Lower lobe of right lung (tissue), 2 donors: ENCODE measurements at regions not wholly inside any gene's neighbourhood (a gene's known extent, or its start where the extent isn't known, plus 50 kb on each side); places are given as distances from the start of the nearest gene placed in this dataset.
"Not testable (repeated sequence)": the region's sequence is repeated elsewhere in the genome, so short reads cannot be mapped to it uniquely, and the experiment has no call there.

Source experiments
- ATAC-seq, 2 donors: fragments of 200-7000 bp; cut with Tn5 transposase; one replicate each; pipeline ENCODE4 v1.9.1; 2020 to 2022; ENCODE audit warnings: mild to moderate bottlenecking in 2 of 2, moderate library complexity in 2 of 2
- DNase-seq: peaks from one replicate; pipeline ENCODE4 v3.0.0-alpha.2; 2020
- H3K27ac ChIP-seq: fragments of 200-600 bp; one replicate; pipeline ENCODE4 v1.8.0; 2022
- H3K27me3 ChIP-seq: fragments of 200-600 bp; one replicate; pipeline ENCODE4 v1.8.0; 2022; ENCODE audit warnings: low read depth
- H3K36me3 ChIP-seq: fragments of 200-600 bp; one replicate; pipeline ENCODE4 v1.8.0; 2022; ENCODE audit warnings: mild to moderate bottlenecking
- H3K4me1 ChIP-seq: fragments of 200-600 bp; one replicate; pipeline ENCODE4 v1.8.0; 2022
- H3K4me3 ChIP-seq: fragments of 200-600 bp; one replicate; pipeline ENCODE4 v1.8.0; 2022; ENCODE audit warnings: mild to moderate bottlenecking
- H3K9me3 ChIP-seq: fragments of 200-600 bp; one replicate; pipeline ENCODE4 v1.8.0; 2022
- CTCF ChIP-seq: fragments of 200-600 bp; IDR thresholded peaks from one replicate; pipeline ENCODE4 v1.8.0; 2022; ENCODE audit warnings: antibody characterized with exemption, mild to moderate bottlenecking
- intact Hi-C: fragments of 100-400 bp; cut with DNase I; formaldehyde crosslinking; loops from one replicate; pipeline ENCODE4 v1.11.0; 2022
- donor health status: DM: no; HTN: yes; CAD: no; lungs with severe emphysema.

DNA sequence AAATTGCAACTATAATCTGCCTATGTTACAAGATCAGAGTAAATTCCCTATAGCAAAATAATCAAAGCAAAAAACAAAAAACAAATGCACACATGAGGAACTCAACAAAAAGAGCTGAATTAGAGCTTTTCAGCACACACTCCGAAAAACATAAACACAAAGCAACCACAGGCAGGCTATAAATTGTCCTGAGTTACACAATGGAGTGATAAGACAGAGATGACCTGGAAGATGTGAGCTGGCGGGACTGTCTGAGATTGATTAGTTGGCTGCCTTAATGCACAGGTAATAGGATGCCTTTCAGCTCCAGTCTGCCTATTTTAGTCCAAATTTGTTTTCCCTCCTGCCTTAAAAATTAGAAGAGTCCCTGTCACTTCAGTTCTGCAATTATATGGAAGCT lies 159.0 kb upstream of the FNDC3A start:
- ATAC-seq (no peak), DNase-seq (no peak)
- Histone ChIP-seq H3K27me3 (no peaks in the 10 kb centered on the region), H3K36me3 (no peaks in the 10 kb centered on the region), H3K4me3 (no peak overlapping the region), H3K4me1 (peaks cover 6% of the 10 kb centered on the region), H3K9me3 (no peaks in the 10 kb centered on the region), H3K27ac (no peak overlapping the region)
- intact Hi-C loops, result no loop called here
- TF ChIP-seq CTCF, result no peak

DNA sequence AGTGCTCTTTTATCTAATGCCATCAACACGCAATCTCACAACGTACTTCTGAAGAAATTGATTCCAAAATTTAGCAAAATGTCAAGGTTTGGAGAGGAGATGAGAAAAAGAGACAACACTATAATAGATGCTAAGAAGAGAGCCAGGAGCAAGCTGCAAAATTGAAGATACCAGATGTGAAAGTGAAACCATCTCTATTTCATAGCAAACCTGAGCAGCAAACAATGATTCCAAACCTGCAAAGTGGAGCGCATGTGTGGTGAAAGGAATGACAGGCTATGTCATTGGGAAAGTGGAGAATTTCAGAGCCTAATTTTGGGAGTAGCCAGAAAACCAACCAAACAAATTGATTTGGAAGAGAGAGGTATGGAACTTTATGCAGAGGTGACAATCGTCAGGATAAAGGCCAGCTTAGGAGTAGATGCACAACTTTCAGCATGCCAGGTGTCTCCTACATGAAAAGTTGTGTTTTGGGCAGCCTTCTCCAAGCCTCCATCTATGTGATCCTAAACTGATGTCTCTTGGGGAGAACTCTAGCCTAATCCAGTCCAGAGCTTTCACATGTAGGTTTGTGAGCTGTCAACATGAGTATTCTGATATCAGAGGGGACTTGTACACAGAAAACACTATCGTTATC lies 158.4 kb upstream of the FNDC3A start:
- Histone ChIP-seq H3K27ac (no peak overlapping the region), H3K4me3 (no peak overlapping the region), H3K4me1 (peaks cover 6% of the 10 kb centered on the region), H3K9me3 (no peaks in the 10 kb centered on the region), H3K36me3 (no peaks in the 10 kb centered on the region), H3K27me3 (no peaks in the 10 kb centered on the region)
- ATAC-seq (no peak), DNase-seq (no peak)
- TF ChIP-seq CTCF, result no peak
- intact Hi-C loops, result no loop called here

- intact Hi-C loops, result no loop called here
- TF ChIP-seq CTCF, result no peak
- Histone ChIP-seq H3K36me3 (no peaks in the 10 kb centered on the region), H3K9me3 (no peaks in the 10 kb centered on the region), H3K27ac (no peak overlapping the region), H3K27me3 (no peaks in the 10 kb centered on the region), H3K4me3 (no peak overlapping the region), H3K4me1 (peaks cover 6% of the 10 kb centered on the region)
- DNase-seq (no peak), ATAC-seq (no peak)
These were observed 157.0 kb upstream of the FNDC3A start for GRCh38 chr13:48818495-48819356.

- Histone ChIP-seq H3K4me1 (peaks cover 6% of the 10 kb centered on the region), H3K27me3 (no peaks in the 10 kb centered on the region), H3K27ac (no peak overlapping the region), H3K9me3 (no peaks in the 10 kb centered on the region), H3K36me3 (no peaks in the 10 kb centered on the region), H3K4me3 (no peak overlapping the region)
- intact Hi-C loops, result no loop called here
- DNase-seq (no peak), ATAC-seq (no peak)
- TF ChIP-seq CTCF, result no peak
These were observed 156.3 kb upstream of the FNDC3A start for GRCh38 chr13:48819376-48819775.

DNA sequence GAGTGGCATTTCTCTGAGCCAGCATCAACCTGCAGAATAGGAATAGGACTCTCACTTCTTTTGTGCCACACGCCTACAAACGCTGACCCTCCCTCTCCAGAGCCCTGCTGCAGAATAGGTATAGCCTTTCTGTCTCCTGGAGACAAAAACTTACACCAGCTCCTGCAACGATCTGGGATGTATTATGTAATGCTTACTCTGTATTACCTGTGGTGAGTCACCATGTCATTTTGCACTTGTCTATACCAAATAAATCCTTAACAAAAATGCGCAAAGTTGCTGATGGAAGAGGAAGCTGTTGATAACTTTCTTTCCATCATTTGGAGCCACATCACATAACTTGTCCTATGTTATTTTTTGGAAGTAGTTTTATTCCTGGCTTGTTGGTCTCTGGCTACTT lies 155.8 kb upstream of the FNDC3A start:
- intact Hi-C loops, result no loop called here
- ATAC-seq, result no peak
- no peak for TF ChIP-seq CTCF
- Histone ChIP-seq H3K27ac (no peak overlapping the region), H3K4me3 (no peak overlapping the region), H3K4me1 (peaks cover 6% of the 10 kb centered on the region), H3K27me3 (no peaks in the 10 kb centered on the region), H3K9me3 (no peaks in the 10 kb centered on the region), H3K36me3 (no peaks in the 10 kb centered on the region)
- no peak for DNase-seq

DNA sequence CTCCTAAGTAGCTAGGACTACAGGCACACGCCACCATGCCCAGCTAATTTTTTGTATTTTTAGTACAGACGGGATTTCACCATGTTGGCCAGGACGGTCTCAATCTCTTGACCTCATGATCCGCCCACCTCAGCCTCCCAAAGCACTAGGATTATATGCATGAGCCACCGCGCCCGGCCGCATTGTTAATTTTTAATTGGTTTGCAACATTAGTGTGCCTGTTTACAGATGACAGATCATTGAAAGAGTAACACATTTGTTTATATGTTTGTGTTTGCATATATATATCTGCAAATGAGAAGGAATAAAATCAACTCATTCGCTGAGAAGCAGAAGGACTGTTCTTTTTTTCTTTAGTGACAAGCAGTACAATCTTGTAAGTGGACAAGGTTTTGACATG lies 152.2 kb upstream of the FNDC3A start:
- H3K36me3 ChIP-seq, ATAC-seq, H3K27ac ChIP-seq, H3K27me3 ChIP-seq, intact Hi-C loops, H3K4me1 ChIP-seq, H3K9me3 ChIP-seq, H3K4me3 ChIP-seq, DNase-seq: not testable (repeated sequence)
